ENCODE measurements at regions not wholly inside any gene's neighbourhood (a gene's known extent, or its start where the extent isn't known, plus 50 kb on each side); places are given as distances from the start of the nearest gene placed in this dataset.

DNA sequence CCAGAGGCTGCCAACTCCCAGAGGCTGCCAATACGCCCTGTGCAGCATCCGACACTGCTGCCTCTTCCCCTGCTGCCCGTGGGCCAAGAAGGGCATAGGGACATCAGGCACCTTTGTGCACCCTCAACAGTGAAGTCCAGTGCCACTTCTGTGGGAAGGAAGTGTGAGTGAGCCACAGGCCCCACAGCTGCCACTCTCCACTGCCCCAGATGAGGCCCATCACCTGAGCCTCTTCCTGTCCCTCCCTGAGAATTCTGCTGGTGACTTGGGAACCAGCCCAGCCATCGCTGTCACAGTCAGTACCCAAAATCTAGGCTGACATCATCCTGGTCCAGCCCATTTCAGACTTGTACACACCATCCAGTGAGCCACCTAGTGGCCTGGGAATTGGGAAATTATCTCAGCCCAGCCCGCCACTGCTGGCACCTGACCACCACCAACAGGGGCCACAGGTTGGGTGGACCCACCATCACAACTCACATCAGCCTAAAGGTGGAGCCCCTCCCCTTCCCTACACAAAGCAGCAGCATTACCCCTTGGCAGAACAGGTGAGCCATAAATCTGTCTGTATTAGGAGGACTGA is 733.9 kb upstream of the KLHL1 start:
- no peak for TF ChIP-seq GATA3 (IDR thresholded peaks at IDR 0.05; ENCODE audit: low read depth, low read length)
- no peak for TF ChIP-seq GATA2 (IDR thresholded peaks at IDR 0.05; ENCODE audit: low read depth, low read length)

DNA sequence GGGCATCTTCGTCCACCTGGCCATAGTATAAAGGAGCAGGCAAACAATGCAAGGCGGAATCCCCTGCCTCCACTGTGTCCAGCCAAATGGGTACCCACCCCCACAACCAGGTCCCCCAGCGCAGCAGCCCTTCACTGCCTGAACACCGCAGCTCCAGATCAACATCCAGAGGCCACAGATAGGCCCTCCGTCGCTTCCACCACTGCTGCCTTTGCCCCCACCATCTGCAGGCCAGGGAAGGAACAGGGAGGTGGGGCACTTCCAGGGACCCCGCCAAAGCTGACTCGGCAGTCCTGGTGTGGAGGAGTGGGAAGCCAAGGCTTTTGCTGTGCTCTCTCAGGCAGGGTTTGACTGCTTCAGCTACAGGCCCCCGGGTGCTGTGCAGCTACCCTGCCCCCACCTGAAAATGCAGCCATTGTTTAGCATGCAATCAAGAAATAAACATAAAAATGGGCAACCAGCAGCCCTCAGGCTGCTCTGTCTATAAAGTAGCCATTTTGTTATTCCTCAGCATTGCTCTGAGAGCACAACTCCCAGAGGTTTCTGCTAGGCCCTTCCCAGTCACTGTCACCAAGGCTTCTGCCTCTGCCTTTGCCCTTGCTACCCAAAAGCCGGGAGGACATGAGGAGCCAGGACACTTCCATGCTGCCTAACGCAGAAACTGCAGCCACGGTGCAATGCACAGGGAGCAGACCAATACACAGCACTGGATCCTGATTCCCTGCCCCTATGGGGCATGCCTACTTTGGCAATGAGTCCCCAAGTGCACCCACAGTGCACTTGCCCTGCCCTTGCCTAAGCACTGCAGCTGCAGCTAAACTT is 733.2 kb upstream of the KLHL1 start:
- TF ChIP-seq GATA3 (IDR thresholded peaks at IDR 0.05; ENCODE audit: low read depth, low read length): no peak
- TF ChIP-seq GATA2 (IDR thresholded peaks at IDR 0.05; ENCODE audit: low read depth, low read length): no peak

- no peak for TF ChIP-seq GATA2 (IDR thresholded peaks at IDR 0.05; ENCODE audit: low read depth, low read length)
- peak; percentile 81 for TF ChIP-seq GATA3 (IDR thresholded peaks at IDR 0.05; ENCODE audit: low read depth, low read length)
Measured at GRCh38 chr13:70835371-70835770, 727.1 kb upstream of the KLHL1 start.

DNA sequence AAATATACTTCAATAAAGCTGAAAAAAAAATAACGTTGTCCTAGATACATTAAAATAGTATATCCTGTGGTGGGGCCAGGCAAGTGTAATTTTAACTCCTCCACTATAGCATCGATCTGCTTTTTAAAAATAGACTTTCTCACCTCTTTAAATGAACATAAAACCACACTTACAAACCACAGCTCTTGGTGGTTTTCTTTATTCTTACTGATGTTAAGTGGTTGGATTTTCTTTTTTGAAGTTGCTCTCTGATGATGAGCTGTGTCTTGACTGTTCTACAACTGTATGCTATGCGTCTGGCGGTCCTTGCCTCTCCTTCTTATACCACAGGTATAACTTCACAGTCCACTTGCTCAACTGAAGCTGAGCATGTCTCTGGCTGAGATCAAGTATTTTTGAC is 721.5 kb upstream of the KLHL1 start:
- TF ChIP-seq GATA2 (IDR thresholded peaks at IDR 0.05; ENCODE audit: low read depth, low read length) (no peak), GATA3 (IDR thresholded peaks at IDR 0.05; ENCODE audit: low read depth, low read length) (no peak)

GRCh38 chr13:70817576-70817975 is 709.3 kb upstream of the KLHL1 start:
- TF ChIP-seq GATA2 (IDR thresholded peaks at IDR 0.05; ENCODE audit: low read depth, low read length) (no peak), GATA3 (IDR thresholded peaks at IDR 0.05; ENCODE audit: low read depth, low read length) (no peak)

DNA sequence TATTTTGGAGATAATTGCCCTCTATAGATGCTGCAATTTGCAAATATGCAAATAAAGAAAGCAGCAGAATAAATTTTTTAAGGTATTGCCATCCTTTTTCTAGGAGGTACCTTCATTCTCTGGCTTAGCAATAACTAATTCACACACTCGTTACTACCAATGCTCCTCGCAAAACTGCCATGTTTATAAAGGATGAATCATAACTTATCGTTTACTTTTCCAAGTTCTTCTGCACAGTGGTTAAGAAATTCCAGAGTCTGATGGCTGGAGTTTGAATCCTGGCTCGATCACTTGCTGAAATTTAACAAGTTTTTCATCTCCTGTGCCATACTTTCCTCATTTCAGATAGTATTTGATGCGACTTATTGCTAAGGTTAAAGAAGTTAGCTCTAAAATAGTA is 708.6 kb upstream of the KLHL1 start:
- TF ChIP-seq GATA2 (IDR thresholded peaks at IDR 0.05; ENCODE audit: low read depth, low read length): no peak
- no peak for TF ChIP-seq GATA3 (IDR thresholded peaks at IDR 0.05; ENCODE audit: low read depth, low read length)

- TF ChIP-seq GATA3 (IDR thresholded peaks at IDR 0.05; ENCODE audit: low read depth, low read length) (no peak), GATA2 (IDR thresholded peaks at IDR 0.05; ENCODE audit: low read depth, low read length) (no peak)
Measured at GRCh38 chr13:70814684-70815083, 706.4 kb upstream of the KLHL1 start.

- no peak for TF ChIP-seq GATA2 (IDR thresholded peaks at IDR 0.05; ENCODE audit: low read depth, low read length)
Measured at GRCh38 chr13:70812481-70812880, 704.2 kb upstream of the KLHL1 start.

DNA sequence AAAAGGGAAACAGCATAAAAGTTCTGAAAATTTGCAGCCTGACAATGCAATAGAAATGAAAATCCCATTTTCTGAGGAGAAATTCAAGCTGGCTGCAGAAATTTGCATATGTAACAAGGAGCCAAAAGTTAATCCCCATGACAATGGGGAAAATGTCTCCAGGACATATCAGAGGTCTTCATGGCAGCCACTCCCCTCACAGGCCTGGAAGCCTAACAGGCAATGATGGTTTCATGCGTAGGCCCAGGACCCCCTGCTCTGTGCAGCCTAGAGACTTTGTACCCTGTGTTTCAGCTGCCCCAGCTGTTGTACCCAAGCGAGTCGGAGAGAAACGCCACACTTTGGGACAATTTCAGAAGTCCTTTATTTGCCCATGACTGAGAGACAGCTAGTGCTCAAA is 701.3 kb upstream of the KLHL1 start:
- TF ChIP-seq GATA2 (IDR thresholded peaks at IDR 0.05; ENCODE audit: low read depth, low read length) (no peak), GATA3 (IDR thresholded peaks at IDR 0.05; ENCODE audit: low read depth, low read length) (no peak)

DNA sequence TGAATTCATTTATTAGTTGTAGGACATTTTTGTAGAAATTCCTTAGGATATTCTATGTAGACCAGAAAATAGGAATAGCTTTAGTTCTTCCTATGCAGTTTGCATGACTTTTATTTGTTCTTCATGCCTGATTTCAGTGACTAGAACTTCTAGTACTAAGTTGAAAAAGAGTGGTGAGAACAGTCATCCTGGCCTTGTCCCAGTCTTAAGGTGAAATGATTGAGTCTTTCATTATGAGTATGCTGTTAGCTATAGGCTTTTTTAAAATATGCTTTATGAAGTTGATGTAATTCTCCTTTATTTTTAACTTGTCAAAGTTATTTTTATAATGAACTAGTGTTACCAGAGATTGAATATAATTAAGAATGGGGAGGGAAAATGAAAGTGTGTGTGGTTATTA is 690.1 kb upstream of the KLHL1 start:
- no peak for TF ChIP-seq GATA3 (IDR thresholded peaks at IDR 0.05; ENCODE audit: low read depth, low read length)
- TF ChIP-seq GATA2 (IDR thresholded peaks at IDR 0.05; ENCODE audit: low read depth, low read length): no peak

- TF ChIP-seq GATA3 (IDR thresholded peaks at IDR 0.05; ENCODE audit: low read depth, low read length) (no peak), GATA2 (IDR thresholded peaks at IDR 0.05; ENCODE audit: low read depth, low read length) (no peak)
Measured at GRCh38 chr13:70795484-70795883, 687.2 kb upstream of the KLHL1 start.

DNA sequence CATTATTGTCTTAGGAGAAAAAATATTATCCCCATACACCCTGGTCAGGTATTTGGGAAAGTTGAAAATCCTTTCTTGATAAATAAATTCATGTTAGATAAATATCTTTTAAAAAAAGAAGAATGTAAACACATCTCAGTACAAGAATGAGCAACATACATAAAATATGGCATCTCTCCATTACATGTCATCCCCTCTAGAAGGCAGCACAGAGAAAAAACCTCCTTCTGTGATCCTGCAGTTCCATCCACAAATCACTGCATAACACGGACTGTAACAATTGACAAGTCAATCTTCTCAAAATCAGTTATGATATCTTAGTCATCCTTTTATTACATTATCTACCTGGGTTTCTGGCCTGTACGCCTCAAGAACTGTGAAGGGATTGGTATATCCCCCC is 683.9 kb upstream of the KLHL1 start:
- TF ChIP-seq GATA2 (IDR thresholded peaks at IDR 0.05; ENCODE audit: low read depth, low read length) (no peak), GATA3 (IDR thresholded peaks at IDR 0.05; ENCODE audit: low read depth, low read length) (no peak)

GRCh38 chr13:70789751-70790150 is 681.5 kb upstream of the KLHL1 start:
- no peak for TF ChIP-seq GATA3 (IDR thresholded peaks at IDR 0.05; ENCODE audit: low read depth, low read length)
- TF ChIP-seq GATA2 (IDR thresholded peaks at IDR 0.05; ENCODE audit: low read depth, low read length): no peak

DNA sequence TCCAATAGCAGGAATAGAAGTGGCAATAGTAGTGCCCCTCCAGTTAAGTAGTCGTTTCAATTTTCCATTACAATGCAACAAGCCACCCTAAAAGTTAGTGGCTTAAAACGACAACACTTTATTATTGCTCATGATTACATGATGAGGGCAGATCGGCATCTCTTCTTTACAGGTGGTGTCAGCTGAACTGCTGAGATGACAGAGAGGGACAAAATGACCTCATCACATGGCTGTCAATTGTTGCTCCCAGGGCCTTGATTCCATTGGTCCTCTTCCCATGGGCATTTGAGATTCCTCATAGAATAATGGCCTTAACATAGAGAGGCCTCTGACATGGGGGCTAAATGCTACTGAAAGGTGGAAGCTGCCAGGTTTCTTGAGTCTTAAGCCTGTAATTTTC is 679.8 kb upstream of the KLHL1 start:
- TF ChIP-seq GATA3 (IDR thresholded peaks at IDR 0.05; ENCODE audit: low read depth, low read length): no peak
- no peak for TF ChIP-seq GATA2 (IDR thresholded peaks at IDR 0.05; ENCODE audit: low read depth, low read length)

DNA sequence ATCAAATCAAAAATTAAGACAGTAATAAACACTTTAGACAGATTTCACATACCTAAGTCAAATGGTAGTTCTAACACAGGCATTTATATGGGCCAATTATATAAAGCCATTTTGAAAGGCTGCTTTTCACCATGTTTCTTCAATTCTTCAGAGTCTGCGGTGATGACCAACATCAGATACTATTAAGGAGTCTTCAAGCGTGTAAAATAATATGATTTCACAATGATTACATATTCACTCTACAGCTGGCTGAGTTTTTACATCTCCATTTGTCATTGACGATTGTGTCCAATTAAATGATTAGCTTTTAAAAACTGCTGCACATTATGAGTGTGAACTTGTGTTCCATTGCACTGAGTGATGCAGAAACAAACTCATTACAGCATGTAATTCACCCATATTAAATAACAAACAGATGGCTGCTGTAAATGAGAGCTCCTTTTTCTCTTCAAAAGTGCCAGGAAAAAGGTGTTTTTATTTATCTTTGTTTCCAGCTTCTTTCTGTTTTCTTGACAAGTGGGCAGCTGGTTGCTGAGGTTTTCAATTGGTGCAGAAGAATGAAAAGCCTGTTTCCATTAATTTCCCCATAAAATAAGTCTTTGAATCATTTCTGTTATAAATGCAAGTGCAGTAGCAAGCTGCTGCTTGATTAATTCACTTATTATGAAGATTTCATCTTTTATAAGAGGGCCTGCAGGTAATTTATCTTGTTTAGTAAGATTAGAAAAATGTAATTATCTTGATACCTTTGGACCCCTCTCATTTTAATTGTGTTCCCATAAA is 676.1 kb upstream of the KLHL1 start:
- TF ChIP-seq GATA3 (IDR thresholded peaks at IDR 0.05; ENCODE audit: low read depth, low read length): no peak
- no peak for TF ChIP-seq GATA2 (IDR thresholded peaks at IDR 0.05; ENCODE audit: low read depth, low read length)
